T-helper 2 cell (primary cell): ENCODE measurements at regions not wholly inside any gene's neighbourhood (a gene's known extent, or its start where the extent isn't known, plus 50 kb on each side); places are given as distances from the start of the nearest gene placed in this dataset.
"Not testable (repeated sequence)": the region's sequence is repeated elsewhere in the genome, so short reads cannot be mapped to it uniquely, and the experiment has no call there.

Source experiments
- DNase-seq, 5 experiments: peaks; one replicate each; pipeline versions ENCODE4 v3.0.0 to v3.0.0-alpha.2; 2012 to 2022

DNA sequence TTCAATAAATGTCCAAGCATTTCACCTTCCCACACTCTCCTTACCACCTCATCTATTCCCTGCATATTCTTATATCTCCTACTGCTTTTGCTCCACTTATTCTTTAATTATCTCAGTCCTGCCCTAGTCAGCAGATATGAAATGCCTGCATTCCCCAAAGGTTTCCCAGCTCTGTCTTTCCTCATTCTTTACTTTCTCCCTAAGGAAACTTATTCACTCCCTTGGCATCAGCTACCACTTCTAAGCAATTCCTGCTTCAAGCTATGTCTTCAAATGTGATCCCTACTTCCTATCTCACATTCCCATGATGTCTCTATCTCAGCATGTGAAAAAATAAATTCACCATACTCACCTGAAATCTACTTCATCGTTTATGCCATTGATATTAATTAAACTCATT lies 111.8 kb downstream of the CAPZA3 start:
- no peak for DNase-seq

DNA sequence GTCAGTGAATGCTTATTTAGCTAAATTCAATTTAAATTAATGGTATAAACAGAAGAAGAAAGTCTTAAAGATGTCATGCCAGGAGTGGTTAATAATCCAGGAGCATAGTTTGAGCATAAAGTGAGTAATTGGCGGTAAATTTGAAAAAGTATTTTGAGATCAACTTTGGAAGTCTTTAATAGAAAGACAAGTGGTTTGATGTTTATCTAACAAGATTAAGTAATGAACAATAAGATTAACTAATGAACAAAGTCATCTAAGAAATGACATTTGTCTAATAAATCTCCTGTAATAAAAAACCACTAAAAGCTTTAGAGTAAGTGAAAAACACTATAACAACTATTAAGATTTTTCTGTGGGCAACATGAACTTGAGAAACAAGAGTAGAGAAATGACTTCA lies 112.8 kb downstream of the CAPZA3 start:
- DNase-seq = no peak

GRCh38 chr12:18851271-18851670 lies 113.4 kb downstream of the CAPZA3 start:
- DNase-seq = no peak

DNA sequence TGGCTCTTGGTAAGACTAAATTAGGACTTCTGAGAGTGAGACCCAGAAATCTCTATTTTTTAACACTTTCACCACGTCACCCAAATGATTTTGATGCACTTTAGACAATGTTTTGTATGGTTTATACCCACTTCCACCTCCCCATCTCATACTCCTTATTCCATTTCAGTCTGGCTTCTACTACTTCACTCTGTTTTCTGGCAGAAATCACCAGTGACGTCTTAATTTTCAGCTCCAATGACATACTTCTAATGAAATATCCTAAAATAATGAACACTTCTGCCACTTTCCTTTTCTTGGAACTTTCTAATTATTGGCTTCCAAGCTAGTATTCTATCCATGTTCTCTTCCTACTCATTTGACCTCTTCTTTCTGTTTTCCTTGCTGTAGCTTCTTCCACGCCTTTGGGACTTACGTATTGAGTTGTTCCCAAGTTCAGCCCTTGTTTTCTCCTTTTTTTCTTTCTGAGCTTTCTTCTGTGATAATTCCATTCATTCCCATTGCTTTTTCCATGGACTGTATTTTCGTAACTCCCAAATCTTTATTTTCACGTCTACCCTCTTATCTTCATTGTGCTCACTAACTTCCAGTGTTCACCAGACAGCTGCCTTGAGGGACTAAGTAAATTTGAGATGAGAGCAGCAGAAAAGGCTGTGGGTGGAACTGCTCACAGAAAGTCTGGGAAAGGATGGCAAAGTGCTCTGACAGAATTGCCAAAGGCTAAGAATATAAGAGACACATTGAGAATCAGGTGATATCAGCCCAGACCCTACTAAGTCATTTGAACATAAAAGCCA lies 115.8 kb downstream of the CAPZA3 start:
- no peak for DNase-seq

GRCh38 chr12:18857656-18858055 lies 119.7 kb downstream of the CAPZA3 start:
- DNase-seq = no peak

DNA sequence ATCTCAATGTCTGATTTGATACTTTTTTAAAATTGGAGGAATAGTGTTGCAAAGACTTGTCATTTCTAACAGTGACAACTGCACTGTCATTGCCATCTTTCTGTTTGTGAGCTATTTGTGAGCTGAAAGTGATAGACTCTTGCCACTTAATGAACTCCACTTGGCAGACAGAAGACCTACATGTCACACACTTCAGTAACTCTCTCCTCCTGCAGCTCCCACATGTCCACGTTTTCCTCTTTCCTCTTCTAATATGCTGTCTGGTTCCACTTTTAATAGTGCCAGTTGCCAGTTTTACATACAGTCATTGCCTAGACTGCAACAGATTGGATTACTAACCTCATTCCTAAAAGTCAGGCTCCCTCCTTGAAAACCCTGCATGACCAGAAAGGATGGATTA lies 121.5 kb downstream of the CAPZA3 start:
- DNase-seq = no peak

- DNase-seq = no peak
Measured at GRCh38 chr12:18861287-18861858, 123.5 kb downstream of the CAPZA3 start.

- no peak for DNase-seq
Measured at GRCh38 chr12:18863769-18864500, 126.0 kb downstream of the CAPZA3 start.

DNA sequence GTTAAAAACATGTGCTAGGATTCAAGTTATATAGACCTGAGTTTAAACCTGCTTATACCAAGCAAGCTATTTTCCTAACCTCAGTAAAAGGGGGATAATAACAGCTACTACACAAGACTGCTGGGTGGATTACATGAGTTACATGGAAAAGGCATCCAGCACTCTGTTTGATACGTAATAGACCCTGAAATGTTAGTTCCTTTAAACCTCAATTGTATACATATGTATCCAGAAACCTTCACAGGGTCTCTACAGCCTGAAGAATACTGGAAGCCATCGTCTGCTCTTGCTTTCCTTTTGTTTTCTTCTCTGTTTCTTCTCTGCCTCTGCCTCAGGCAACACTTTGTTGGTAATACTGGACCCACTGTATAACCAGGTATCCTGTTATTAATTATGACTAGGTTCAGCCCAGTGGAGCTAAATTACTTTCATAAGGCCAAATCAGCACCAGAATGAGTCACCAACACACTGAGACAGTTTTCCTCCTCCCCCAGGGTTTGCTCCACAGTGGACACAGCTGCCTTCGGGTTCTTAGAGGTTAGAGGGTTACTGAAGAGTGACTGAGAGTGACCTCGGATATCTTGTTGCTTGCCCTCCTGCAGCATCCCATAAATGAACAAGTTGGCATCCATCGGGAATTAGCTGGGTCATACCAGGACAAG lies 127.1 kb downstream of the CAPZA3 start:
- DNase-seq = no peak

- DNase-seq = peak in 1 of 5 experiments; percentile 46
Measured at GRCh38 chr12:18868717-18869116, 130.8 kb downstream of the CAPZA3 start.

DNA sequence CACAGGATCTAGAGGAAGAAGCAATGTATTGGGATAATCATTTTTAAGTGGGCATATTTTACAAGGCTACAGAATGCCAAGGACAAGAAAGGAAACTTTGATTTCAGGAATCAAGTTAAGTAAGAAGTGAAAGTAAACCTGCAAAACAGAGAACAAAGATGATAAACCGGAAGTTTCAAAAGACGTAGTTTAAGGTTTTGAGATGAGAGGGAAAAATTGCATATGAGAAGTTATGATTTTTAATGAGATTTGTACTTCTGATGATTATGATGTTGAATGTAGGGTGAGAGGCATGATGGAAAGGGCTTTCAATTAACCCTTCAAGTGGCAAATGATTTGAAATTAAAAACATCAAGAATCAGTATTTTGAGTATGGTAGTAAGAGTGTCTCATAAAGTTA lies 134.9 kb downstream of the CAPZA3 start:
- DNase-seq = peak in 1 of 5 experiments; percentile 63

GRCh38 chr12:18878676-18879180 lies 140.8 kb downstream of the CAPZA3 start:
- no peak for DNase-seq

DNA sequence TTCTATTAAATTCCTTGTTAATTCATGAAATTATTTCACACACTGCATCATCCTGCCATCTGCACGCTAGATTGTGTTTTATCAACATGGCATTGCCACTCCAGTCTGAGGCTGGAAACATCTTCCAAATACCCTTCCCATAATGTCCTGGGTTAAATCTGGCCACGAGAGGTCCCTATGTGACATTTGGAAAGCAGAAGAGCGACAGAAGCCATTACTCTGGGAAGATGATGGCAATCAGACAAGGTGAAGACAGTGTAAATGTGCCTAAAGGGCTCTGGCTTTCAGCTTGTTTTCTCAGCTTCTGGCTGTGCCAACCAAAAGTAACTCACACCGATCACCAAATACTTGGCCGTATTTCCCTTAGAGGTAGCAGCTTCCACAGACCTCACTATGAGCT lies 144.8 kb downstream of the CAPZA3 start:
- DNase-seq = no peak

GRCh38 chr12:18886962-18887361 lies 149.0 kb downstream of the CAPZA3 start:
- DNase-seq = peak in 1 of 5 experiments; percentile 50

DNA sequence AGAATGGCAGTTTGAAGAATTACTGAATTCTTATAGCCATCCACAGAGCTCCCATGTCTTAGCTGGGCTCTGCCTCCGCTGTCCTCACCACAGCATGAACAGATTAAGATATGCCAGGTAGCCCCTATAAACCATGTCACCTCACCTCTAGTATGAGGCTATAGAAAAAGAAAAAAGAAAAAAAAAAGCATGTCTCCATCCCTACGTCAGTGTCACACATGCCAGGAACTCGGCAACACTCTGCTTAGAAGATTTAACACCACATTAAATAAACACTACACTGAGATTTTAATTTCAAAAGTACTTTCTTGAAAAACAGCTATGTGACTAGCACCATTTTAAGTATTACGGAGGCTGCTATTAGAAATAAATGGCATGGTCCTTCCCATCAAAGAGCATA lies 149.4 kb downstream of the CAPZA3 start:
- DNase-seq = no peak

GRCh38 chr12:18888047-18888446 lies 150.1 kb downstream of the CAPZA3 start:
- DNase-seq = no peak

DNA sequence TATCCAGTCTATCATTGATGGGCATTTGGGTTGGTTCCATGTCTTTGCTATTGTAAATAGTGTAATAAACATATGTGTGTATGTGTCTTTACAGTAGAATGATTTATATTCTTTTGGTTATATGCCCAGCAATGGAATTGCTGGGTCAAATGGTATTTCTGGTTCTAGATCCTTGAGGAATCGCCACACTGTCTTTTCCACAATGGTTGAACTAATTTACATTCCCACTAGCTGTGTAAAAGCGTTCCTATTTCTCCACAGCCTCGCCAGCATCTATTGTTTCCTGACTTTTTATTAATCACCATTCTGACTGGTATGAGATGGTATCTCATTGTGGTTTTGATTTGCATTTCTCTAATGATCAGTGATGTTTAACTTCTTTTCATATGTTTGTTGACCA lies 152.7 kb downstream of the CAPZA3 start:
- DNase-seq = not testable (repeated sequence)

- no peak for DNase-seq
Measured at GRCh38 chr12:18895540-18895939, 157.6 kb downstream of the CAPZA3 start.

GRCh38 chr12:18895946-18896345 lies 158.0 kb downstream of the CAPZA3 start:
- no peak for DNase-seq

DNA sequence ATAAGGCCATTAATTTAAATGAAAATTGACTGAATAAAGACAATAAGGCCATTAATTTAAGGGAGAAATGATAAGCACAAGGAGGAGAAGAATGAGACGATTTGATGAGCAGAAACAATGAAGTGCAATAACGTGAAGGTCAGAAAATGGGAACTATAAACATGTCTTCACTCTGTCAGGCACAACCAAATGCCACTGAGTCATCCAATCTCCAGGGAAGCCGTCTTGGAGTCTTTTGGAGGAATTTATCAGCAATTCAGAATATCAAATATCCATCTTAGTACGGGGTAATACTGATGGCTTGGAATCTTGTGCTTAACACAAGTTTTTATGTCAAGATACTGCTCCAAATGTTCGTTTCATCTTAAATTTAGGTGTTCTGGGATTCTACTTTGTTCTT lies 159.9 kb downstream of the CAPZA3 start:
- no peak for DNase-seq

DNA sequence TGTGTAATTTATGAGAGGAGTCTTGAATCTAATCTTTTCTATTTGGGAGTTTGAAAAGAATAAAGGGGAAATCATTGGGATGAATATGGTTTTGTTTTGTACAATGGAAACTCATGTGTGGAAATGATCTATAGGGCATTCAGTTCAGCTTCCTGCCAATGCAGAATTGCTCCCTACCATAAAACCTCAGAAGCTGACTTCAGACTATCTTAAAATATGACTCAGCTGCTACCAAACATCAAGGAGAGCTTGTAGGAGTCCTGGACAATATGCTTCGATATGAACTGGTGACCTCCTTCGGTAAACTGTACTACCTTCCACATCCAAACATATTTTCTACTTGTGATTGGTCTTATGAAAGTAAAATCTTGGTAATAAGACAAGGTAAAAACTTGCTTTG lies 160.6 kb downstream of the CAPZA3 start:
- no peak for DNase-seq

- DNase-seq = no peak
Measured at GRCh38 chr12:18899162-18899561, 161.2 kb downstream of the CAPZA3 start.

- no peak for DNase-seq
Measured at GRCh38 chr12:18899678-18900317, 161.9 kb downstream of the CAPZA3 start.
